ENCODE measurements at regions not wholly inside any gene's neighbourhood (a gene's known extent, or its start where the extent isn't known, plus 50 kb on each side); places are given as distances from the start of the nearest gene placed in this dataset.

DNA sequence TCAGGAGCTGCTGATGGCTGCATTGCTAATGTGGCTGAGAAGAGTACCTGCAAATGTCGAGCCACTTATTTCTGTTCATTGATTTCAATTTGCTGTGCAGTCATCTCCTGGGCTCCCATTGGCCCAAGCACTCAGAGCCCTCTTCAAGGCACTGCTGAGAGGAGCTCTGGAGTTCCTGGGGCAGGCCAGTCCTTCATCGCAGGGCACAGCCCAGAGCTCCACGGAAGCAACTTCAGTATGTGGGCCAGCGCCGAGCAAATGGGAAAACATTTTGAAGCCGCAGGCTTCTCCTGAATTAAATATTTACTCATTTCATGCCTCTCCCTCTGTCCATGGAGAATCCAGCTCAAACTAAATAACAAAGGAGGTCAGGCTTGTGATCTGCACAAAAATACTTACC lies 383.3 kb downstream of the BCOR start:
- TF ChIP-seq CTCF (IDR thresholded peaks at IDR 0.05; ENCODE audit: low read depth, low read length, missing input control) (no peak), TAF1 (conservative IDR thresholded peaks at IDR 0.05) (no peak), NR2F2 (IDR thresholded peaks at IDR 0.05) (no peak), RAD21 (IDR thresholded peaks at IDR 0.05) (no peak), SP1 (IDR thresholded peaks at IDR 0.05) (no peak)
- TF ChIP-seq, protein P1, sequence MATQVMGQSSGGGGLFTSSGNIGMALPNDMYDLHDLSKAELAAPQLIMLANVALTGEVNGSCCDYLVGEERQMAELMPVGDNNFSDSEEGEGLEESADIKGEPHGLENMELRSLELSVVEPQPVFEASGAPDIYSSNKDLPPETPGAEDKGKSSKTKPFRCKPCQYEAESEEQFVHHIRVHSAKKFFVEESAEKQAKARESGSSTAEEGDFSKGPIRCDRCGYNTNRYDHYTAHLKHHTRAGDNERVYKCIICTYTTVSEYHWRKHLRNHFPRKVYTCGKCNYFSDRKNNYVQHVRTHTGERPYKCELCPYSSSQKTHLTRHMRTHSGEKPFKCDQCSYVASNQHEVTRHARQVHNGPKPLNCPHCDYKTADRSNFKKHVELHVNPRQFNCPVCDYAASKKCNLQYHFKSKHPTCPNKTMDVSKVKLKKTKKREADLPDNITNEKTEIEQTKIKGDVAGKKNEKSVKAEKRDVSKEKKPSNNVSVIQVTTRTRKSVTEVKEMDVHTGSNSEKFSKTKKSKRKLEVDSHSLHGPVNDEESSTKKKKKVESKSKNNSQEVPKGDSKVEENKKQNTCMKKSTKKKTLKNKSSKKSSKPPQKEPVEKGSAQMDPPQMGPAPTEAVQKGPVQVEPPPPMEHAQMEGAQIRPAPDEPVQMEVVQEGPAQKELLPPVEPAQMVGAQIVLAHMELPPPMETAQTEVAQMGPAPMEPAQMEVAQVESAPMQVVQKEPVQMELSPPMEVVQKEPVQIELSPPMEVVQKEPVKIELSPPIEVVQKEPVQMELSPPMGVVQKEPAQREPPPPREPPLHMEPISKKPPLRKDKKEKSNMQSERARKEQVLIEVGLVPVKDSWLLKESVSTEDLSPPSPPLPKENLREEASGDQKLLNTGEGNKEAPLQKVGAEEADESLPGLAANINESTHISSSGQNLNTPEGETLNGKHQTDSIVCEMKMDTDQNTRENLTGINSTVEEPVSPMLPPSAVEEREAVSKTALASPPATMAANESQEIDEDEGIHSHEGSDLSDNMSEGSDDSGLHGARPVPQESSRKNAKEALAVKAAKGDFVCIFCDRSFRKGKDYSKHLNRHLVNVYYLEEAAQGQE (IDR thresholded peaks at IDR 0.05) = no peak
- TF ChIP-seq, protein P2, sequence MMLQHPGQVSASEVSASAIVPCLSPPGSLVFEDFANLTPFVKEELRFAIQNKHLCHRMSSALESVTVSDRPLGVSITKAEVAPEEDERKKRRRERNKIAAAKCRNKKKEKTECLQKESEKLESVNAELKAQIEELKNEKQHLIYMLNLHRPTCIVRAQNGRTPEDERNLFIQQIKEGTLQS (IDR thresholded peaks at IDR 0.05) = no peak
